SK-N-SH (cell line): ENCODE measurements at regions not wholly inside any gene's neighbourhood (a gene's known extent, or its start where the extent isn't known, plus 50 kb on each side); places are given as distances from the start of the nearest gene placed in this dataset.

ENCODE experiments used
- CTCF ChIA-PET: fragments of 300-600, 350-600 bp; formaldehyde crosslinking; extraction: SDS; loops from one replicate; lab custom pipeline; 2021; lab: Yijun Ruan, JAX
- POLR2A ChIA-PET: fragments of 350-600 bp; sonication (Branson Sonifier 250); formaldehyde crosslinking; extraction: SDS; loops from one replicate; lab custom pipeline; 2020; ENCODE audit warnings: antibody characterized with exemption, inconsistent platforms; lab: Yijun Ruan, JAX
- DNase-seq: peaks from one replicate; pipeline ENCODE4 v3.0.0; 2012
- H2AFZ ChIP-seq: fragments of 200-600 bp; sonication (generic); 2 replicates; pipeline ENCODE4 v1.8.1; 2016; ENCODE audit warnings: antibody characterized with exemption, mild to moderate bottlenecking, low read depth
- H3F3A ChIP-seq: fragments of 200-600 bp; sonication (generic); replicated peaks from 2 replicates; pipeline ENCODE3; 2016; ENCODE audit warnings: antibody characterized with exemption, mild to moderate bottlenecking; ENCODE audit not compliant: insufficient read depth
- H3K27ac ChIP-seq, 2 experiments: fragments of 200-500 bp in 1 of 2; fragments of 200-600 bp in 1 of 2; sonication (Bioruptor generic) in 1 of 2; sonication (generic), shearing (Covaris generic) in 1 of 2; 2 replicates each; pipeline versions ENCODE4 v1.5.1 to v1.6.1; 2014 to 2016; ENCODE audit warnings: low read depth in 2 of 2, inconsistent platforms in 1 of 2, low read length in 1 of 2, mild to moderate bottlenecking in 1 of 2, mixed read lengths in 1 of 2
- H3K27me3 ChIP-seq: fragments of 200-600 bp; sonication (generic), shearing (Covaris generic); 2 replicates; pipeline ENCODE4 v1.6.1; 2016; ENCODE audit warnings: mixed run types; ENCODE audit not compliant: insufficient read depth
- H3K36me3 ChIP-seq, 2 experiments: fragments of 200-500 bp in 1 of 2; fragments of 200-600 bp in 1 of 2; sonication (Bioruptor generic) in 1 of 2; sonication (generic) in 1 of 2; replicated peaks in 1 of 2; 2 replicates each; pipeline versions ENCODE3 to v1.5.1; 2014 to 2016; ENCODE audit warnings: low read length in 1 of 2, mild to moderate bottlenecking in 1 of 2; ENCODE audit not compliant: insufficient read depth in 2 of 2, control insufficient read depth in 1 of 2
- H3K4me1 ChIP-seq, 2 experiments: fragments of 200-500 bp in 1 of 2; fragments of 200-600 bp in 1 of 2; sonication (Bioruptor generic) in 1 of 2; sonication (generic), shearing (Covaris generic) in 1 of 2; 2 replicates each; pipeline versions ENCODE4 v1.5.1 to v1.6.1; 2014 to 2016; ENCODE audit warnings: low read depth in 1 of 2, low read length in 1 of 2, mixed run types in 1 of 2; ENCODE audit not compliant: insufficient read depth in 2 of 2, control insufficient read depth in 1 of 2
- H3K4me2 ChIP-seq: fragments of 200-600 bp; sonication (generic), shearing (Covaris generic); 2 replicates; pipeline ENCODE4 v1.6.1; 2017; ENCODE audit warnings: mixed run types
- H3K4me3 ChIP-seq, 2 experiments: fragments of 200-500 bp in 1 of 2; fragments of 200-600 bp in 1 of 2; sonication (Bioruptor generic) in 1 of 2; sonication (generic), shearing (Covaris generic) in 1 of 2; 2 replicates each; pipeline versions ENCODE4 v1.5.1 to v1.8.1; 2014 to 2016; ENCODE audit warnings: low read depth in 2 of 2, inconsistent platforms in 1 of 2, low read length in 1 of 2, mild to moderate bottlenecking in 1 of 2, mixed read lengths in 1 of 2, moderate library complexity in 1 of 2
- H3K79me2 ChIP-seq: fragments of 200-600 bp; sonication (generic); 2 replicates; pipeline ENCODE4 v1.8.1; 2017; ENCODE audit warnings: mild to moderate bottlenecking; ENCODE audit not compliant: insufficient read depth
- H3K9ac ChIP-seq: fragments of 200-600 bp; sonication (generic); 2 replicates; pipeline ENCODE4 v1.6.1; 2017; ENCODE audit warnings: mixed run types
- H3K9me2 ChIP-seq: fragments of 200-600 bp; sonication (generic); 2 replicates; pipeline ENCODE4 v1.6.1; 2017; ENCODE audit warnings: mixed run types
- H3K9me3 ChIP-seq: fragments of 200-600 bp; sonication (generic); 2 replicates; pipeline ENCODE4 v1.6.1; 2017; ENCODE audit warnings: mixed run types, mild to moderate bottlenecking, moderate library complexity
- H4K20me1 ChIP-seq: fragments of 200-600 bp; sonication (generic); 2 replicates; pipeline ENCODE4 v1.6.1; 2017; ENCODE audit warnings: mild to moderate bottlenecking, mixed run types; ENCODE audit not compliant: insufficient read depth
- CHD2 ChIP-seq: fragments of 150-350 bp; IDR thresholded peaks from 2 replicates; pipeline ENCODE4 v1.6.1; 2018; ENCODE audit warnings: low read length; ENCODE audit not compliant: partially characterized antibody
- EP300 ChIP-seq, 2 experiments: IDR thresholded peaks; 2 replicates each; pipeline versions ENCODE4 v1.4.0 to v1.6.1; 2012; ENCODE audit warnings: borderline replicate concordance in 1 of 2, low read depth in 1 of 2, low read length in 1 of 2
- FOXJ3 ChIP-seq: sonication (generic); formaldehyde crosslinking; IDR thresholded peaks from 2 replicates; pipeline ENCODE4 v1.5.1; 2020; ENCODE audit warnings: mild to moderate bottlenecking, missing genetic modification reagents
- GABPA ChIP-seq: IDR thresholded peaks from 2 replicates; pipeline ENCODE4 v1.4.0; 2012; ENCODE audit warnings: low read depth, mild to moderate bottlenecking
- GATA2 ChIP-seq: sonication (generic); formaldehyde crosslinking; IDR thresholded peaks from 2 replicates; pipeline ENCODE4 v1.5.0; 2020; ENCODE audit warnings: mild to moderate bottlenecking, missing genetic modification reagents
- IRF3 ChIP-seq: fragments of 150-350 bp; IDR thresholded peaks from 2 replicates; pipeline ENCODE4 v1.6.1; 2016; ENCODE audit warnings: mild to moderate bottlenecking, low read depth, low read length
- MAX ChIP-seq: IDR thresholded peaks from 2 replicates; pipeline ENCODE4 v1.4.0; 2012; ENCODE audit warnings: low read depth
- PBX3 ChIP-seq: IDR thresholded peaks from 2 replicates; pipeline ENCODE4; 2012
- RAD21 ChIP-seq: IDR thresholded peaks from 2 replicates; pipeline ENCODE4 v1.6.1; 2012; ENCODE audit warnings: mild to moderate bottlenecking, low read length
- RCOR1 ChIP-seq: fragments of 150-350 bp; IDR thresholded peaks from 2 replicates; pipeline ENCODE4 v1.6.1; 2017; ENCODE audit warnings: antibody characterized with exemption, low read length
- RFX5 ChIP-seq: IDR thresholded peaks from 2 replicates; pipeline ENCODE4 v1.6.1; 2012; ENCODE audit warnings: mild to moderate bottlenecking, improper control_type of control experiment, low read length
- RXRA ChIP-seq: IDR thresholded peaks from 2 replicates; pipeline ENCODE4 v1.4.0; 2012; ENCODE audit warnings: low read depth, mild to moderate bottlenecking, borderline replicate concordance
- SMC3 ChIP-seq: IDR thresholded peaks from 2 replicates; pipeline ENCODE4 v1.6.1; 2012; ENCODE audit warnings: low read depth, low read length, improper control_type of control experiment
- TAF1 ChIP-seq: IDR thresholded peaks from 2 replicates; pipeline ENCODE4 v1.6.1; 2012; ENCODE audit warnings: low read depth, mild to moderate bottlenecking, low read length, moderate library complexity, borderline replicate concordance
- TCF12 ChIP-seq: IDR thresholded peaks from 2 replicates; pipeline ENCODE4 v1.4.0; 2012
- TEAD4 ChIP-seq: IDR thresholded peaks from 2 replicates; pipeline ENCODE4 v1.4.0; 2012; ENCODE audit warnings: mild to moderate bottlenecking, borderline replicate concordance; ENCODE audit not compliant: insufficient read depth
- YY1 ChIP-seq: IDR thresholded peaks from 2 replicates; pipeline ENCODE4 v1.4.0; 2012; ENCODE audit warnings: low read depth, mild to moderate bottlenecking
- ZBTB33 ChIP-seq: IDR thresholded peaks from 2 replicates; pipeline ENCODE4 v1.4.0; 2012; ENCODE audit warnings: low read depth, borderline replicate concordance
- WGBS: methylation state at CpG from one replicate; pipeline ENCODE4 v1.1.6; 2017; ENCODE audit warnings: low lambda C conversion rate; 5-methylcytosine and 5-hydroxymethylcytosine counted together

GRCh38 chr7:145016068-145016467 lies 180.2 kb upstream of the TPK1 start:
- no peaks in the 10 kb centered on the region for H3F3A ChIP-seq
- H3K9me2 ChIP-seq, result peaks cover 6% of the 10 kb centered on the region; the same call in 1 of the 2 replicates
- H3K9ac ChIP-seq, result no peak overlapping the region
- no peak overlapping the region for H3K4me2 ChIP-seq
- H4K20me1 ChIP-seq, result no peaks in the 10 kb centered on the region
- peaks cover 3% of the 10 kb centered on the region; the same call in 1 of the 2 replicates for H3K9me3 ChIP-seq
- no peak overlapping the region for H2AFZ ChIP-seq
- TF ChIP-seq RXRA (no peak), GATA2 (no peak), IRF3 (no peak), FOXJ3 (no peak), TCF12 (no peak), YY1 (no peak), CHD2 (no peak), MAX (no peak), RAD21 (no peak), TAF1 (no peak), RFX5 (no peak), TEAD4 (no peak), ZBTB33 (no peak)
- H3K79me2 ChIP-seq, result no peaks in the 10 kb centered on the region
- CTCF ChIA-PET, result interaction anchor here (1.1 kb wide), 1 partner anchor 21 kb away, joined by 4 read pairs; no protein-coding TSS in a partner anchor
- no peak for DNase-seq
- no peak overlapping the region for H3K27ac ChIP-seq
- POLR2A ChIA-PET, result no interaction called here
- WGBS, result 3% methylated on average over 3 of the region's 3 CpGs
- H3K36me3 ChIP-seq, result no peaks in the 10 kb centered on the region
- H3K27me3 ChIP-seq, result no peaks in the 10 kb centered on the region
- no peaks in the 10 kb centered on the region for H3K4me1 ChIP-seq
- H3K4me3 ChIP-seq, result no peak overlapping the region

GRCh38 chr7:145009876-145010275 lies 174.0 kb upstream of the TPK1 start:
- WGBS, result 8% methylated on average over 3 of the region's 3 CpGs
- TF ChIP-seq GABPA (no peak), EP300 (IDR thresholded peaks at IDR 0.05; ENCODE audit: borderline replicate concordance in 1 of 2, low read depth in 1 of 2, low read length in 1 of 2) (no peak), CHD2 (no peak), YY1 (no peak), PBX3 (no peak), RCOR1 (no peak), SMC3 (no peak), TAF1 (no peak)

More at GRCh38 chr7:145009876-145010275, 174.0 kb upstream of the TPK1 start:
- no peak overlapping the region for H3K4me3 ChIP-seq
- H2AFZ ChIP-seq, result no peak overlapping the region
- H4K20me1 ChIP-seq, result no peaks in the 10 kb centered on the region
- H3K79me2 ChIP-seq, result no peaks in the 10 kb centered on the region
- ChIA-PET CTCF (interaction anchor here (1.3 kb wide), 1 partner anchor 27 kb away, joined by 5 read pairs; no protein-coding TSS in a partner anchor), POLR2A (interaction anchor here (0.6 kb wide), 1 partner anchor 16 kb away, joined by 4 read pairs; no protein-coding TSS in a partner anchor)
- H3K9me3 ChIP-seq, result peaks cover 3% of the 10 kb centered on the region; the same call in 1 of the 2 replicates
- H3K9me2 ChIP-seq, result no peaks in the 10 kb centered on the region
- H3F3A ChIP-seq, result no peaks in the 10 kb centered on the region
- H3K36me3 ChIP-seq, result no peaks in the 10 kb centered on the region
- no peak for DNase-seq
- no peak overlapping the region for H3K4me2 ChIP-seq
- no peak overlapping the region for H3K27ac ChIP-seq
- no peak overlapping the region for H3K9ac ChIP-seq
- H3K4me1 ChIP-seq, result no peaks in the 10 kb centered on the region
- H3K27me3 ChIP-seq, result no peaks in the 10 kb centered on the region
